ENCODE measurements at regions not wholly inside any gene's neighbourhood (a gene's known extent, or its start where the extent isn't known, plus 50 kb on each side); places are given as distances from the start of the nearest gene placed in this dataset.
"Not testable (repeated sequence)": the region's sequence is repeated elsewhere in the genome, so short reads cannot be mapped to it uniquely, and the experiment has no call there.

DNA sequence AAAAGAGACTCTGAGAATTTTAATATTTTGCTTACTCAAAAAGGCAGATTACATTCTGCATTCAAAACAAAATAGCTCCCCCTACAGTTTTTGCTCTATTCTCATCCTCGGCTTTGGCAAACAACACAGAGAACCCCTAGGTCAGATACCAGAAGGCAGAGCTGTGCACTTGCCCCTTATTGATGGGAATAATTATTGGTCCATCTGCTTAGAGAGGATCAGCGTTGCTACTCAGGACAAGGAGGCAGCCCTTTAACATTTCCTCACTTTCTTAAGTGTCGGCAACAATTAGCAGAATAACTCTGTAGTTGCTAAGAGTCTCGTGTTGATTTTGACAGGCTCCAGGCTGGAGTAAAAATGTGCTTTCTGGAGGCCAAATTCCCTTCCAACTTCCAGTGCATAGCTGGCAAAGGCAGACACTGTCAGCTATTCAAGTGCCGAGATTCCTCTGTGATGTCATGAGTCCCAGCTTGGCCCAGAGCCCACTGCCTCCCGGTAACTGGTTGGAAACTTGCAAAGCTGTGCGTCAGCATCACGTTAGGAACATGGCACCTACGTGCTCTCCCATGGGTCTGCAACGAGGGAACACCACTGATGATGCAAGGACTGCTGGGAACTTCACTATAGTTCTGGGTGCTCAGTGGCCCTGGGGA is 482.7 kb upstream of the ADAMTS9 start:
- peak; percentile 24 for DNase-seq

DNA sequence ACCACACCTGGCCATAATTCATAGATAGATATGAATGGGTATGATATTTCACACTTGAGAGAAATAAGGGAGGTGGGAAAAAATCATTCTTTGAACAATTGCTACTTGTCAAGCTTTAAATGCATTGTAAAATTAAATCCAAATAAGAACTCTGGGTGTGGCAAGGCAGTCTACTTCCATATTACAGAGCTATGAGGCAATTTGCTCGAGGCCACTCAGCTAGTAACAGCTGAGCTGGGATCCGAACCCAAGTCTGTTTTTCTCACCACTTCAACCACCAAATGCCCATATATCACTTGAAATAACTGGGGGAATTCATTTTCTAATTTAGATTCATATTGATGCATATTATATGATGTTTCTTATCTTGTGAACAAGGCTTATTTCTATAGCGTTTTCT is 482.2 kb upstream of the ADAMTS9 start:
- DNase-seq, result no peak

DNA sequence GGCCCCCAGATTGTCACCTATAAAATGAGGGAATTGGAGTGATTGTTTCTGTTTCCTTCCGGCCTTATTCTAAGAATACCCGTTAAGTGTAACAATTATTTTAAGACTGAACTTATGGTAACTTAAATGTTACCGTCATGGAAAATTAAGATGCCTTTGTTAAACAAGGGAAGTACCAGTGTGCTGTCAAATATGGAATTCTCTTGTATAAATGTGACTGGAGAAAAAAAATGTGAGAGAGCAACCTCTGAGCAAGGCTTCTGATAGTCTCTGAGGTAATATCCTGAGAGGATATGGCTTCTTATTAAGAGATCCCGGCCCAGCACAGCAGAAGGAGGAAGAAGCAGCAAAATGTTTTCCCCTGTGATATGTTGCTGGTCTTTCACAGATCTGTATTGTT is 480.7 kb upstream of the ADAMTS9 start:
- no peak for DNase-seq

DNA sequence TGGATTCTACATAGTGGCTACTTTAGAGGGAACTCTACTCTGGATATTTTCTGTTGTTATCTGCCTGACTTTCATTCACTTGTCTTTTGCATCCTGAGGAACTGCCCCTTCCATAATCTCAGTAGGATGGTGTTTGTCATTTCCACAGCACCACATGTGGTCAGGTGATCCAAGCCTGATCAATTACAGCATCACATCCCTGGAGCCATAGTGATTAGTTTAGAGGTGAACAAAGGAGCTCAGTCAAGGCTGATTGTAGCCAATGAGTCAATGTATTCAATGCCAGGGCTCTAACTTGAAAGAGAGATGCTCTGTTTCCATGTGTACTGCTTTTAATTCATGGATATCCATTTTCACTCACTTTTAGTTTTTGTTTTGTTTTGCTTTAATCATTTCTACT is 478.7 kb upstream of the ADAMTS9 start:
- DNase-seq, result no peak

DNA sequence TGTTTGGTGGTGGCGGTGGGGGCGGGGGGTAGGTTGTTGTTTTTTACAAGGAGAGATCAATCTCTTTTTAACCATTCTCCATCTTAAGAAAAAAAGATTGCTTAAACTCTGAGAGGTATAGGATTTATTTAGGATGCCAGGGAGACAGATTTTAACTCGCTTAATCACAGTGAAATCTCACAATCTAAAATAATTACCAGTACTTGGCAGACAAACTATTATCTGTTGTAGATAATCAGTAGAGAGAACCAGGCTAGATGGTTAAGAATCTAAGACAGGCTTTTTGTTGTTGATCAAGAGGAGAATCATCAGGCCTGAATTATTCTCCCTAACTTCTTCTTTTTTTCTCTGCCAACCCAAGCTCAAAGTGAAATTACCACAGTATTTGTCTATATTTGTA is 470.2 kb upstream of the ADAMTS9 start:
- DNase-seq, result no peak

DNA sequence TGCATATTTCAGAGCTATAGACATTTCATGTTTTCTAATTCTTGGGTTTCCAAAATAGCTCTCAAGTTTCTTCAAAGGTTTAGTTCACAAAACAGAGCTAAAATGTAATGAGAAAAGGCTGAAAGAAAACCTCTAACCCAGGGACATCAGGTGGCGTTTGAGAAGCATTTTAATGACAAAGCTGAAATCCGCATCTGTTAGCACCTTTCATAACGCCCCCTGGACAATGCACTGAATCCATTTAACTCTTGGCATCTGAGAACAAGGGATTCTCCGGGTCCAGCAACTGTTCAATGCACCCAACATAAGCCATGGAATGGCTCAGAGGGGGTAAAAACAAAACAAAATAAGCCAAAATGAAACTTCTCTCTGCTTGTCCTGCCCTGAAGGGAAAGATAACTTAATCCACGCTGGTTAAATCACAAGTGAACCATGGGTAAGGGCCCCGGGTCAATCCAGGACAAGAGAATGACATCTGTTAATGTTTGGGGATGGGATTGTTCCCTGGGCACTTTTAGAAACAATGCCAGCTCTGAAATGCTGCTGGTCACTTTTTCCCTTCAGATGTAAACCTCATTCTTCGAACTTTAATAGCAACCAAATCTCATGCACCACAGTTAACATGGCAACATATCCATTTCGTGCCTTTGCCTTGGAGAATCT is 466.2 kb upstream of the ADAMTS9 start:
- DNase-seq, result no peak

DNA sequence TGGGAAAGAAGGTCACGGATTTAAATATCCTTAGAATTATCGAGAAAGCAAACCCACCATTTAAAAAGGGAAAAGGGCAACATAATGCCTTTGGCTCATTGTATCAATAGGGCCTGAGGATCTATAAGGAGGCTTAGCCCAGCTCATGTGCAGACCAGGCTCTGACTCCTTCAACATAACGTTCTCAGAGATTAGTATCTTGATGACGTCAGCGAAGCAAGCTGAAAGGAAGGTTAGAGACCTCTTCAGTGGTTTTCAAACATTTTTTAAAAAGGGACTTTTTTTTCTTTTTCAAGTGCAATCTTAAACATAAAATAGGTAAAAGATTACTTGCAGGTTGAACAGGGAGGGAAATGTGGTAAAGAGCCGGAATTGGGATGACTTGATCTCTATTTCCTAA is 463.9 kb upstream of the ADAMTS9 start:
- no peak for DNase-seq

DNA sequence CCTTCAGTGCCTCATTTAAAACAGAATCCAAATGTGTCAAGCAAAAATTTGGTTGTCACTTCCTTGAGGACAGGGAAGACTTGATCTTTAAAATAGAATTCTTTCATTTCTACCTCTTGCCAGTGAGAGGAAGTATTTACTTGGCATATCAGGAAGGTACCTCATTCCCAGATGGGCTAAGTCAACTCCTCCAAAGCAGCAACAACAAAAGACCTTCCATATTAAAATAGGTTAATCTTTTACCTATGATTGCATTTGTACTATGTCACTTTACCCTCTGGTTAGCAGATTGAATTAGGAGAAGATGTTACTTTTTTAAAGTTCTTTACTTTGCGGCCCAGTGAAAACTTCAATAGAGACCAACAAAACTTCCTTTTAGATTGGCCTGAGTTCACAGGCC is 462.1 kb upstream of the ADAMTS9 start:
- no peak for DNase-seq

DNA sequence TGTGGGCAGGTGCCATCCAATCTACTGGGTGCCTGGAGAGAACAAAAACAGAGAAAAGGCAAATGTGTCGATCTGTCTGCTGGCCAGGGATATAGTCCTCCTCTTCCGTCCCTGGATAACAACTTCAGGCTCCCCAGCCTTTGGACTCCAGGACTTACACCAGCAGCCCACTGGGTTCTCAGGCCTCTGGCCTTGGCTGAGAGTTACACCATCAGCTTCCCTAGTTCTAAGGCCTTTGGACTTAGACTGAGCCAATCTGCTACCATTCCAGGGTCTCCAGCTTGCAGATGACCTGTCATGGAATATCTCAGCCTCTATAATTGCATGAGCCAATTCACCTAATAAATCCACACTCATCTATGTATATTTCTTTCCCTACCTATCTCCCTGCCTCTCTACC is 460.9 kb upstream of the ADAMTS9 start:
- no peak for DNase-seq

DNA sequence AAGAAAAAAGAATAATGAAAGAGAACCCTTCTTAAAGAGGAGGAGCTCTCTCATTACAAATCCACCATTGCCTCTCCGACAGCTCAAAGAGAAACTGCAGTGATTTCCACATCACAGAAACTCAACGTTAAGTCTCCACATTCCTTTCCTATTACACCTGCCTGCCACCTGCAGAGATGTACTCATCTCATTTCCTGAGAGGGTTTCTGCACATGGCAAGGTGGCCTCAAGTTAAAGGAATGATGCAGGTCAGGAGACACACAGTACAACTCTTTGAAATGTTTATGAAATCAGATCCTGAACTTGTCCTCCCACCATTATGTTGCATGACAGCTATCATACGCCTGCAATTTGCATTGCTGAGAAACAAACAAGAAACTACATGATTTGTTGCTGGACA is 458.4 kb upstream of the ADAMTS9 start:
- DNase-seq, result no peak

DNA sequence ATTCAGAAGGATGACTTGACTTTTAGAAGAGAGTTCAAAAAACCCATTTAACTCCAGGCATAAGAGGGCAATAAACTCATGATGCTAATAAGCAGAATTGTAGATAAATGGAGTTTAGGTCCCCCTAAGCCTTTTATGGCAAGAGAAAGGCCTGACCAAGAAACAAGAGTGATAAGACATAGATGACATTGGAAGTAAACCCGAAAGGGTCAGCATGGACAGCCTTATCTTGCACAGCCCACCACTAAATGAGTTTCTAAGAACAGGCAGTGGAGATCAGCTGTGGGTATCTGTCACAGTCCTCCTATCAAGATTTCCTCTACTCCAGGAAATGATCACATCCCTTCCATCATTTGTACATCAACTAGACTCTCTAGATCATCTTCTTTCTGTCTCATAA is 457.9 kb upstream of the ADAMTS9 start:
- no peak for DNase-seq

DNA sequence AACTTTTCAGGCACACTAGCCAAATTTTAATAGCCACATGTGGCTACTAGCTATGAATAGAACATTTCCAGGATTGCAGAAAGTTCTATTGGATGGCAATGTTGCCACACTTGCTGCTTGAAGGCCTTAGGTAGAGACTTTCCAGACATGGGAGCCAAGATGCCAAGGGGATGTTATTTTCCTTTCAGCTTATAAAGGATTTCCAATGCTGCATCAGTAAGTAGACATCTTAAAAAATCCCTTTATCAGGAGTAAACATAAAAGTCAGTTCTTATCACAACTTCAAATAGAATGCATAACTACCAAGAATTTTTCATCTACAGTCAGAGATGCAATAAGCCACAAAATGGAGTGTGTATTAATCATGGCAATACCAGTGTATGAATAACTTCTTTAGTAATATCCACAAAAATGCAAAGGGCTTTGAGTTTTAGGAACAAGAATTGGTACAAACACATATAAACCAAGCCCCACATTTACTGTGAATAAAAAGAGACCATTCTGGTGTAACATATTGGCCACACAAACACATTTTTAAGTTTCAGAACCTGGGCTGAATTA is 457.1 kb upstream of the ADAMTS9 start:
- DNase-seq, result no peak

DNA sequence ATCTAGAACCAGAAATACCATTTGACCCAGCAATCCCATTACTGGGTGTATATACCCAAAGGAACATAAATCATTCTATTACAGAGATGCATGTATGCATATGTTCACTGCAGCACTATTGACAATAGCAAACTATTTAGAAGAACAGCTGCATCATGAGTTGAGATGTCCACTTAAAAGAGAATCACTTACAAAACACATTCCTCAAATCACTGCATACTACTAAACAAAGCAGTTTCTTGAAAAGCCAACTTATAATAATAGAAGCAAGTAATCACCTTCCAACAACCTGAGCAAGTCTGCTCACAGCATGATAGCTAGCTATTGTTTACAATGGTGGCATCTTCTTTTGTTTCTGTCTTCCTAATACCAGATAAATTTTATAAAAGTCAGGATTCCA is 454.7 kb upstream of the ADAMTS9 start:
- DNase-seq, result no peak

DNA sequence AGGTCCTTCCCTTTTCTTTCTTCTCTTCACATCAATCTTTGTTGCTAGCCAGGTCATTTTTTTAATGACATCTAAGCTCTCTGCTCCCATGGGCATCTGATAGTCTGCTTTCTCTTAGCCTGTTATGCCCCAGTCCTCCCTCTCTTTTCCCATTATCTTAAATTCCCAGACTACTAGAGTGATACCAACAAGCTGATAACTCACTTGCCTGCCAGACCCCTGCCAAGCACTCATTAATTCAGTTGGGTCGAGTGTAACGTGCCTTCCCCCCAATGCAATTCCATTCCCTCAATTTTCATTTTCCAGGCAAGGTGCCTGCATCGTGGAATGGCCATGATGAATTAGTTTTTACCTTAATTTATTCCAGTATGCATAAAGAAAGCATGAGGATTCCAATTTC is 450.8 kb upstream of the ADAMTS9 start:
- no peak for DNase-seq

DNA sequence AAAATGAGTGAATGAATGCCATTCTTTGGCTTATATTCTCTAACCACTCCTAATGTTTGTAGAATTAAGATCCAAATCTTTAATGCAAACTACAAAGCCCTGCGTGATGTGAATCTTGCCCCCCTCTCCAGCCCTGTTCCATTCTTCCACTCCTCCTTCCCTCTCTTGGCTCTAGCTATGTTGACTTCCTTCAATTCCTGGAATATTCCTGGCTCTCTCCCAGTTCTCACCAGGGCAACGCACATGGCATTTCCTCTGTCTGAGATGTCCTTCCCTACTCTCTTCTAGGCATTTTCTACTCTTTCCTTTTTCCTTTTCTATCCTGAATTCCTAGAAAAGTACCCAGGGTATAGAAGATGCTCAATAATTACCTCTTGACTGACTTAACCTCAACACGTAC is 446.0 kb upstream of the ADAMTS9 start:
- not testable (repeated sequence) for DNase-seq

DNA sequence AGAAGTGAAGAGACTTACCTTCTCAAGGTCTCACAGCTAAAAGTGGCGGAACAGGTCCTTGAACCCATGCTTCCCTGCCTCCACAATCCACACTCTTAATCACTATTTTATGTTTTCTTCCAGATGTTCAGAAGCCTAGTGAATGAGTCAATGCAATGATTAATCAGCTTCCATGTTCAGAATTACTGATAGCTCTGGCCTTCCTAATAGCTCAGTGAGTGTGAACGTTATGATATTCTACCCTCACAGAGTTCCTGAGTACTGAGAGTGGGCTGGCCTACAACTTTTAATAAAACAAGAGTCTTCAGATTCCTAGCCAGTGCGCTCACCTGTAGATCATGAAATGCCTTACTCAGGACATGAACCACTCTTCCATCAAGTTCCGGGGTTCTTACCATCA is 443.0 kb upstream of the ADAMTS9 start:
- no peak for DNase-seq

DNA sequence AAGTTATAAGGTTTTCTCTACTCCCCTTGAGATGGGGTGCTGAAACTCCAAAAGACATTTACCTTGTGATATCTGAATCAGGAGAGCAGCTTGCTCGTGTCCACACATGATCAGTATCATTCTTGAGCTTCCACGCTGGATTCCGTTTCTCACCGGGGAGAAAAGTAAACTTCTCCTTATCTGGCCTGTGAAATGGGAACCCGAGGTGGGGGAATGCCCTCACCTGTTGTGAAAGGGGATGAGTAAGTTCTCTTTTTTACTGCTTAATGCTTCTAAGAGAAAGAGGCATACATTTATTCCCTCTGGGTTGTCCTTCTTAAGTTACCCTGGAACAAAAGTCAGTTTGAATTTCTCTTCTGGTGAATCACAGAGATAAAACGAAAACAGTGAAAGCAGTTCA is 440.5 kb upstream of the ADAMTS9 start:
- no peak for DNase-seq

DNA sequence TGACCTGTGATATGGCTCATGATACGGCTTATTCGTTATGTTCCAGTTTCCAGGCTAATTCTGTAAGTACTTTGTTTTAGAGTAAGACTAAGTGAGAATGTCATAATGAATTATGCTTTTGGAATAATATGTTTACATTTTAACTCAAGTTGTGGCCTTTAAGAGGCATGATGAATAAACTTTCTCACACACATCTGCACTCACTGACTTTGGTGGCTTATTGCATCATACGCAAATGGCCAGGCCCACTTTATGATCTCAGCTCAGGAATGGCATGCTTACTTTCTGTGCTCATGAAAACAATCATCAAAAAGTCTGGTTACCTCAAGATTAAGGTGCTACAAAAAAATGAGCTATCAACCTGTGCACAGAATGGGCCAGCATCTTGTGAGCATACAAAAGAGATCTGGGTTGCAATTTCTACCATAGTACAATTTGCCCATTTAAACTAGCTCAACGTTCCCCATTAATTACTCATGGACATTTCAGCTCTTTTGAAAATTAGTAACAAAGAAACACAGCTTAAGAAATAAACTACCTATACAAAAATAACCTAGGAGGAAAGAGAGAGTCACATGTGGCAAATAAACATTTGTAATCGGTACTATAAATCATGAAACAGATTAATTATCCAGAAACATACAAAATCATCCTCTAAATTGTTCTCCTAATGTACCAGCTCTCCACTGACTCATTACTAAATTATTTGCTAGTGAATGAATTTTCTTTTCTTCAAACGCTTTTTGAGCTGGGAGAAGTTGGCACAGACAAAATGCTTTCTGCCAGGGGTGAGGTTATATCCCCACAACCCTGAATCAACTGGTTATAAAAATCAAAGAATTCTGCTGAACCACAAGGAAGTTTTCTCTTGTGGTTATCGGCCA is 439.0 kb upstream of the ADAMTS9 start:
- DNase-seq, result peak; percentile 15

DNA sequence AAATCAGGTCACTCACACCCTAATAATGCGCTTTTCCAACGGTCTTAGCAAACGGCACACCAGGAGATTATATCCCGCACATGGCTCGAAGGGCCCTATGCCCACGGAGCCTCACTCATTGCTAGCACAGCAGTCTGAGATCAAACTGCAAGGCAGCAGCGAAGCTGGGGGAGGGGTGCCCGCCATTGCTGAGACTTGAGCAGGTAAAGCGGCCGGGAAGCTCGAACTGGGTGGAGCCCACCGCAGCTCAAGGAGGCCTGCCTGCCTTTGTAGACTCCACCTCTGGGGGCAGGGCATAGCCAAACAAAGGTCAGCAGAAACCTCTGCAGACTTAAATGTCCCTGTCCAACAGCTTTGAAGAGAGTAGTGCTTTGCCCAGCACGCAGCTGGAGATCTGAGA is 432.4 kb upstream of the ADAMTS9 start:
- DNase-seq, result not testable (repeated sequence)

DNA sequence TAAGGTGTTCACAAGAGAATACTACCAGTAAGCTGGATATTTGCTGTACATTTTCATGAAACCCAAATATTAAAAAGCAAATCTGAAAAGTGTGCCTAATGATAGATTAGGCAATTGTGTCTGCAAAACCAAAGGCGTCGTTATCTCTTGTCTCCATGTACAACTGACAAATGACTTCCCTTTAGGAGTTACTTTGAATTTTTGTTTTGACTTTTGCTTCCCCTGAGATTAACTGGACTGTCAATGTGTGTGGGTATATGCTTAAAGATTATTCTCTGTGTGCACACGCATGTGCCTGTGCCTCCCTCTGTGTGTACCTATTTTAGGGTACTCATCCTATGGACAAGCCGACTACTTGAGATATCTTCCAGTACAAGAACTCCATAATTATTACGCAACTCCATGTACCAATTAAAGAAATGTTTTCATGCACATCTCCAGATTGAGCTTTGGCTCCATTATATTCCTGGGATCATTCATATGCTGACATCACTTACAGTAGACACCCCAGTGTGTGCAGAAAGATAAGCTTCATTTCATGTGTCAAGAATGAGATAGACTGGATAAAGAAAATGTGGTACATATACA is 431.2 kb upstream of the ADAMTS9 start:
- no peak for DNase-seq

DNA sequence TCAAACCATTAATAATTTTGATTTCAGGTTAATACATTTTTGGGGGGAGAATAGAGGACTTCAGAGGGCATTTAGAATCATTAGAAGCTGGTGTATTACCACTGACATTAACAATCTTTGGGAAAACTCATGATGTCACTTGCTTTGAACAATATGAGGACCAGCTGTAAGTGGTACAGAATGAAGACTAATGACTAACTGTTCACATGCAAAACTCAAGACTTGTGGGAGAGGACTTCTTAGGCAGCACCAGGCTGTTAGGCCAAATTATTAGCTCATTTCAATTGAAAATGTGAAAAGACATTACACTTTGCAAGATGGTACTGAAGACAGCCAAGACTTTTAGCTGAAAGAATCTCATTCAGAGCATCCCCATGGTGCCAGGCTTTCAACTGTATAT is 426.2 kb upstream of the ADAMTS9 start:
- no peak for DNase-seq

DNA sequence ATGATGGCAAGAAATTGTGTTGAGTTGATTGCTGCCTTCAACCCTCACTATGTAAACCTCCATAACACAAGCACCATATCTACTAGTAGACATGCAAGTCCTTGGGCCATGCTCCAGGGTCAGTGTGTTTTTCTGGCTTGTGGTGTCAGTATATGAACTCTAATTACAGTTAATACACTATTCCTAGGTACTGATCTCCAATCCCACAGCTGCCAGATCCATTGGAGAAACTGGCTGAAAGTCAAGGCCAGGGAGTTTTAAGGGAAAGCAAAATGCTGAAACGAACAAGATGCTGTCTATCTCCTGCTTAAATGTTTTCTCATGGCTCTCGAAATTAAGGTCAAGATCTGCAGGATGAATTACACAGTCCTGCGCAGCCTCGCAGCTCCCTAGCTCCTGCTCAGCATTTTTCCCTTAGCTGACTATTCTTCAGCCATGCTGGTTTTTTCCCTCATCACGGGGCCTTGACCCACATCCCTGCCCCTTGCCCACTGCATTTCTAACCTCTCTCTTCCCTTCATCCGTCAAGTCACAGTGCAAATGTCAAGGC is 425.0 kb upstream of the ADAMTS9 start:
- no peak for DNase-seq

DNA sequence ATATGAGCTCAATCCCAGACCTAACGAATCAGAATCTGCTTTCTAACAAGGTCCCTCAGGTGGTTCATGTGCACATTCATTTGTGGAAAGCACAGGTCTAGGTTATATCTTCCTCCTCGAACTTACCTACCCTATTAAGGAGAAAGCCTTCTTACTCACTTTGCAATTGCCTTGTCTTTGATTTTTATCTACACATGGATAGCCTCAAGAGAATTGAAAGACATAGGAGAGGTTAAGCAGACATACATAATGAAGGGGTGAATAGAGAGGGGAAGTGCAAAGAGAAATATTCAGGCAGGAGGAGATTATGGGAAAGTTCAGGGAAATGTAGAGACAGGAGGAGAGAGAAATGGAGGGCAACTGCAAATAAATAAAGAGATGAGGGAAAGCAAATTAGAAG is 422.9 kb upstream of the ADAMTS9 start:
- no peak for DNase-seq
